Astrocyte (in vitro differentiated cells and primary cell): ENCODE measurements at regions not wholly inside any gene's neighbourhood (a gene's known extent, or its start where the extent isn't known, plus 50 kb on each side); places are given as distances from the start of the nearest gene placed in this dataset.

ENCODE experiments used
- EZH2 ChIP-seq: IDR thresholded peaks from 2 replicates; pipeline ENCODE4 v1.6.1; 2012; ENCODE audit warnings: mild to moderate bottlenecking, low read length, inconsistent platforms; ENCODE audit not compliant: insufficient read depth
- TF ChIP-seq, protein P1 (sequence below): IDR thresholded peaks from 2 replicates; pipeline ENCODE4 v1.5.1; 2011; ENCODE audit warnings: low read depth, mild to moderate bottlenecking, inconsistent platforms, low read length, moderate library complexity; ENCODE audit not compliant: insufficient read depth

DNA sequence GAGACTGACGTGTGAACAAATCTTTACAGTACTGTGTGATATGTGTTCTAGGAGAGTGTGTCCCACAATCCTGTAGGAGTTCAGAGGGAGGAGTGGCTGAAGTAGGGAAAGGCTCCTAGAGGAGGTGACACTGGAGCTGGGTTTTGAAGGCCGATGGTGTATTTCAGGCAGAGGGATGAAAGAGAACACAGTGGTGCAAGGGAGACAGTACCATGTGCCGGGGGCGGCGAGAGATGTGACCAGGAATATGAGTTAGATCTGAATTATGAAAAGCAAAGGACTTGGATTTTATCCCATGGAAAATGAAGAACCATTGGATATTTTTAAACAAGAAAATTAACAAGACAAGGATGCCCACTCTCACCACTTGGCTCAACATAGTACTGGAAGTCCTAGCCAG, 77.0 kb upstream of the ESRRB start:
- TF ChIP-seq, protein P1, sequence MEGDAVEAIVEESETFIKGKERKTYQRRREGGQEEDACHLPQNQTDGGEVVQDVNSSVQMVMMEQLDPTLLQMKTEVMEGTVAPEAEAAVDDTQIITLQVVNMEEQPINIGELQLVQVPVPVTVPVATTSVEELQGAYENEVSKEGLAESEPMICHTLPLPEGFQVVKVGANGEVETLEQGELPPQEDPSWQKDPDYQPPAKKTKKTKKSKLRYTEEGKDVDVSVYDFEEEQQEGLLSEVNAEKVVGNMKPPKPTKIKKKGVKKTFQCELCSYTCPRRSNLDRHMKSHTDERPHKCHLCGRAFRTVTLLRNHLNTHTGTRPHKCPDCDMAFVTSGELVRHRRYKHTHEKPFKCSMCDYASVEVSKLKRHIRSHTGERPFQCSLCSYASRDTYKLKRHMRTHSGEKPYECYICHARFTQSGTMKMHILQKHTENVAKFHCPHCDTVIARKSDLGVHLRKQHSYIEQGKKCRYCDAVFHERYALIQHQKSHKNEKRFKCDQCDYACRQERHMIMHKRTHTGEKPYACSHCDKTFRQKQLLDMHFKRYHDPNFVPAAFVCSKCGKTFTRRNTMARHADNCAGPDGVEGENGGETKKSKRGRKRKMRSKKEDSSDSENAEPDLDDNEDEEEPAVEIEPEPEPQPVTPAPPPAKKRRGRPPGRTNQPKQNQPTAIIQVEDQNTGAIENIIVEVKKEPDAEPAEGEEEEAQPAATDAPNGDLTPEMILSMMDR = no peak
- no peak for TF ChIP-seq EZH2
